HG03135 (cell line): ENCODE measurements at regions not wholly inside any gene's neighbourhood (a gene's known extent, or its start where the extent isn't known, plus 50 kb on each side); places are given as distances from the start of the nearest gene placed in this dataset.
"Not testable (repeated sequence)": the region's sequence is repeated elsewhere in the genome, so short reads cannot be mapped to it uniquely, and the experiment has no call there.

Experiments
- ATAC-seq: cut with Tn5 transposase; IDR thresholded peaks from one replicate; pipeline ENCODE4 v1.9.1; 2021; ENCODE audit warnings: mild to moderate bottlenecking, moderate library complexity; ENCODE audit not compliant: unreplicated experiment

- ATAC-seq = no peak
These were observed 773.2 kb upstream of the LRRN3 start for GRCh38 chr7:110317541-110318265.

- not testable (repeated sequence) for ATAC-seq
These were observed 770.6 kb upstream of the LRRN3 start for GRCh38 chr7:110320285-110320684.

GRCh38 chr7:110322796-110323195 lies 768.1 kb upstream of the LRRN3 start:
- ATAC-seq = no peak

- ATAC-seq = no peak
These were observed 764.0 kb upstream of the LRRN3 start for GRCh38 chr7:110326966-110327365.

GRCh38 chr7:110336423-110336822 lies 754.5 kb upstream of the LRRN3 start:
- no peak for ATAC-seq

- no peak for ATAC-seq
These were observed 753.3 kb upstream of the LRRN3 start for GRCh38 chr7:110337646-110338045.

GRCh38 chr7:110347081-110347480 lies 743.8 kb upstream of the LRRN3 start:
- no peak for ATAC-seq

GRCh38 chr7:110356438-110356837 lies 734.5 kb upstream of the LRRN3 start:
- ATAC-seq = no peak

GRCh38 chr7:110358028-110358427 lies 732.9 kb upstream of the LRRN3 start:
- no peak for ATAC-seq

- ATAC-seq = no peak
These were observed 719.2 kb upstream of the LRRN3 start for GRCh38 chr7:110371709-110372108.

- ATAC-seq = no peak
These were observed 718.2 kb upstream of the LRRN3 start for GRCh38 chr7:110372685-110373084.

GRCh38 chr7:110373416-110373815 lies 717.5 kb upstream of the LRRN3 start:
- ATAC-seq = no peak

- no peak for ATAC-seq
These were observed 717.1 kb upstream of the LRRN3 start for GRCh38 chr7:110373859-110374258.

GRCh38 chr7:110375068-110375467 lies 715.9 kb upstream of the LRRN3 start:
- no peak for ATAC-seq

- no peak for ATAC-seq
These were observed 708.2 kb upstream of the LRRN3 start for GRCh38 chr7:110382736-110383135.

- ATAC-seq = no peak
These were observed 704.9 kb upstream of the LRRN3 start for GRCh38 chr7:110386006-110386405.

GRCh38 chr7:110386913-110387312 lies 704.0 kb upstream of the LRRN3 start:
- no peak for ATAC-seq

GRCh38 chr7:110387689-110388088 lies 703.2 kb upstream of the LRRN3 start:
- no peak for ATAC-seq

GRCh38 chr7:110388457-110388856 lies 702.5 kb upstream of the LRRN3 start:
- no peak for ATAC-seq

- no peak for ATAC-seq
These were observed 694.9 kb upstream of the LRRN3 start for GRCh38 chr7:110396021-110396420.

GRCh38 chr7:110397927-110398660 lies 692.8 kb upstream of the LRRN3 start:
- no peak for ATAC-seq

GRCh38 chr7:110399421-110399820 lies 691.5 kb upstream of the LRRN3 start:
- ATAC-seq = no peak
